22Rv1 (cell line): ENCODE measurements at regions not wholly inside any gene's neighbourhood (a gene's known extent, or its start where the extent isn't known, plus 50 kb on each side); places are given as distances from the start of the nearest gene placed in this dataset.

Source experiments
- ZFX ChIP-seq: fragments of 450-650 bp; IDR thresholded peaks from 2 replicates; pipeline ENCODE4 v1.6.1; 2017; ENCODE audit warnings: antibody characterized with exemption, borderline replicate concordance
- TF ChIP-seq, protein P1 (sequence below): fragments of 450-650 bp; IDR thresholded peaks from 2 replicates; pipeline ENCODE4 v1.5.1; 2017; ENCODE audit warnings: mild to moderate bottlenecking

DNA sequence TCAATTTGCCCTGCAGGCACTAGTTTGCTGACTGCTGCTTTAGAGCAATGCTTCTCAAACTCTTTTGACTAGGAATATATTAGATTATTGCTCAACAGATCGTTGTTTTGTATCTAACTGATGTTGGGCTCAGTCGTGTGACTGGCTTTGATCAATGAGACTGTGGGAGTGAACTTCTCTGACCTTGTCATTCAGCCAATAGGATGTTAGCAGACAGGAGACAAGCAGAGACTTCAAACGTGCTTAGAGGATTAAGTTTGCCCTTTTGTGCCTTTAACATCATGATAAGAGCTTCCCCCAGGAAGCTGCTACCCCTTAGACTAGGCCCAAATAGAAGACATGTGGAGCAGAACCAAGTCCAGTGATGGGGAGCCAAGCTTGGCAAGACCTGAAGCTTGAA lies 76.7 kb upstream of the ELK3 start:
- TF ChIP-seq, protein P1, sequence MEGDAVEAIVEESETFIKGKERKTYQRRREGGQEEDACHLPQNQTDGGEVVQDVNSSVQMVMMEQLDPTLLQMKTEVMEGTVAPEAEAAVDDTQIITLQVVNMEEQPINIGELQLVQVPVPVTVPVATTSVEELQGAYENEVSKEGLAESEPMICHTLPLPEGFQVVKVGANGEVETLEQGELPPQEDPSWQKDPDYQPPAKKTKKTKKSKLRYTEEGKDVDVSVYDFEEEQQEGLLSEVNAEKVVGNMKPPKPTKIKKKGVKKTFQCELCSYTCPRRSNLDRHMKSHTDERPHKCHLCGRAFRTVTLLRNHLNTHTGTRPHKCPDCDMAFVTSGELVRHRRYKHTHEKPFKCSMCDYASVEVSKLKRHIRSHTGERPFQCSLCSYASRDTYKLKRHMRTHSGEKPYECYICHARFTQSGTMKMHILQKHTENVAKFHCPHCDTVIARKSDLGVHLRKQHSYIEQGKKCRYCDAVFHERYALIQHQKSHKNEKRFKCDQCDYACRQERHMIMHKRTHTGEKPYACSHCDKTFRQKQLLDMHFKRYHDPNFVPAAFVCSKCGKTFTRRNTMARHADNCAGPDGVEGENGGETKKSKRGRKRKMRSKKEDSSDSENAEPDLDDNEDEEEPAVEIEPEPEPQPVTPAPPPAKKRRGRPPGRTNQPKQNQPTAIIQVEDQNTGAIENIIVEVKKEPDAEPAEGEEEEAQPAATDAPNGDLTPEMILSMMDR, result no peak
- no peak for TF ChIP-seq ZFX
